Mesothelial cell of epicardium (in vitro differentiated cells): ENCODE measurements at regions not wholly inside any gene's neighbourhood (a gene's known extent, or its start where the extent isn't known, plus 50 kb on each side); places are given as distances from the start of the nearest gene placed in this dataset.
"Not testable (repeated sequence)": the region's sequence is repeated elsewhere in the genome, so short reads cannot be mapped to it uniquely, and the experiment has no call there.

ENCODE experiments used
- DNase-seq, 2 experiments: peaks; one replicate each; pipeline ENCODE4 v3.0.0; 2021; ENCODE audit warnings: low spot score in 2 of 2; ENCODE audit not compliant: unreplicated experiment in 2 of 2
- H3K27ac Mint-ChIP-seq: 2 replicates; pipeline ENCODE4 v1.8.0; 2021; ENCODE audit warnings: mixed read lengths
- H3K27me3 Mint-ChIP-seq: 2 replicates; pipeline ENCODE4 v1.8.0; 2021; ENCODE audit warnings: low read depth, mixed read lengths
- H3K36me3 Mint-ChIP-seq: 2 replicates; pipeline ENCODE4 v1.8.0; 2021; ENCODE audit warnings: mixed read lengths
- H3K4me1 Mint-ChIP-seq: 2 replicates; pipeline ENCODE4 v1.8.0; 2021; ENCODE audit warnings: mixed read lengths
- H3K4me3 Mint-ChIP-seq: 2 replicates; pipeline ENCODE4 v1.8.0; 2021; ENCODE audit warnings: mild to moderate bottlenecking, moderate library complexity, mixed read lengths
- H3K9me3 Mint-ChIP-seq: 2 replicates; pipeline ENCODE4 v1.8.0; 2021; ENCODE audit warnings: mixed read lengths
- CTCF ChIP-seq: fragments of 200-600 bp; sonication (generic); IDR thresholded peaks from one replicate; pipeline ENCODE4 v1.5.0; 2021; ENCODE audit warnings: antibody characterized with exemption; ENCODE audit not compliant: unreplicated experiment

- Mint-ChIP-seq H3K27me3 (no peaks in the 10 kb centered on the region), H3K4me3 (no peak overlapping the region), H3K4me1 (peaks cover 20% of the 10 kb centered on the region), H3K9me3 (no peaks in the 10 kb centered on the region), H3K27ac (no peak overlapping the region), H3K36me3 (no peaks in the 10 kb centered on the region)
- no peak for TF ChIP-seq CTCF
- DNase-seq = no peak
Measured at GRCh38 chr2:7094231-7094741, 177.1 kb downstream of the RNF144A start.

- no peaks in the 10 kb centered on the region for H3K9me3 Mint-ChIP-seq
- TF ChIP-seq CTCF = no peak
- H3K4me3 Mint-ChIP-seq = no peak overlapping the region
- H3K36me3 Mint-ChIP-seq = no peaks in the 10 kb centered on the region
- no peaks in the 10 kb centered on the region for H3K27me3 Mint-ChIP-seq
- peaks cover 22% of the 10 kb centered on the region for H3K4me1 Mint-ChIP-seq
- no peak for DNase-seq
- no peak overlapping the region for H3K27ac Mint-ChIP-seq
Measured at GRCh38 chr2:7096726-7097352, 179.6 kb downstream of the RNF144A start.

GRCh38 chr2:7097353-7097895 lies 180.2 kb downstream of the RNF144A start:
- peak; percentile 58 to 84 for DNase-seq
- Mint-ChIP-seq H3K27me3 (no peaks in the 10 kb centered on the region), H3K9me3 (no peaks in the 10 kb centered on the region), H3K27ac (no peak overlapping the region), H3K36me3 (no peaks in the 10 kb centered on the region), H3K4me1 (peaks cover 22% of the 10 kb centered on the region), H3K4me3 (peak overlapping the region; percentile 55)
- peak; percentile 96 for TF ChIP-seq CTCF

GRCh38 chr2:7098816-7099215 lies 181.6 kb downstream of the RNF144A start:
- Mint-ChIP-seq H3K27ac (no peak overlapping the region), H3K27me3 (no peaks in the 10 kb centered on the region)
- no peak for TF ChIP-seq CTCF

GRCh38 chr2:7099687-7100086 lies 182.5 kb downstream of the RNF144A start:
- H3K4me1 Mint-ChIP-seq = peaks cover 13% of the 10 kb centered on the region
- not testable (repeated sequence) for H3K9me3 Mint-ChIP-seq, H3K36me3 Mint-ChIP-seq, DNase-seq, H3K27me3 Mint-ChIP-seq, H3K4me3 Mint-ChIP-seq, H3K27ac Mint-ChIP-seq

More at GRCh38 chr2:7098816-7099215, 181.6 kb downstream of the RNF144A start:
- no peaks in the 10 kb centered on the region for H3K9me3 Mint-ChIP-seq
- no peaks in the 10 kb centered on the region for H3K36me3 Mint-ChIP-seq
- H3K4me3 Mint-ChIP-seq = no peak overlapping the region
- no peak for DNase-seq
- peaks cover 19% of the 10 kb centered on the region for H3K4me1 Mint-ChIP-seq

- no peak for DNase-seq
- H3K27ac Mint-ChIP-seq = no peak overlapping the region
- H3K27me3 Mint-ChIP-seq = no peaks in the 10 kb centered on the region
- peaks cover 3% of the 10 kb centered on the region for H3K36me3 Mint-ChIP-seq
- H3K9me3 Mint-ChIP-seq = no peaks in the 10 kb centered on the region
- TF ChIP-seq CTCF = no peak
- no peak overlapping the region for H3K4me3 Mint-ChIP-seq
- peaks cover 2% of the 10 kb centered on the region for H3K4me1 Mint-ChIP-seq
Measured at GRCh38 chr2:7102826-7103225, 185.6 kb downstream of the RNF144A start.
